MM.1S (cell line): ENCODE measurements at regions not wholly inside any gene's neighbourhood (a gene's known extent, or its start where the extent isn't known, plus 50 kb on each side); places are given as distances from the start of the nearest gene placed in this dataset.

Experiments used
- EZH2 ChIP-seq: fragments of 300-600 bp; sonication (generic); optimal IDR thresholded peaks from 2 replicates; pipeline ENCODE3; 2017; ENCODE audit warnings: low read depth, mild to moderate bottlenecking, antibody characterized with exemption, low read length, mixed read lengths
- EZH2phosphoT487 ChIP-seq: fragments of 300-600 bp; sonication (generic); IDR thresholded peaks from 2 replicates; pipeline ENCODE4 v1.6.1; 2018; ENCODE audit warnings: antibody characterized with exemption, low read length
- TF ChIP-seq, protein P1 (sequence below): fragments of 300-600 bp; sonication (generic); IDR thresholded peaks from 2 replicates; pipeline ENCODE4 v1.5.1; 2016; ENCODE audit warnings: antibody characterized with exemption, low read length, mixed read lengths

DNA sequence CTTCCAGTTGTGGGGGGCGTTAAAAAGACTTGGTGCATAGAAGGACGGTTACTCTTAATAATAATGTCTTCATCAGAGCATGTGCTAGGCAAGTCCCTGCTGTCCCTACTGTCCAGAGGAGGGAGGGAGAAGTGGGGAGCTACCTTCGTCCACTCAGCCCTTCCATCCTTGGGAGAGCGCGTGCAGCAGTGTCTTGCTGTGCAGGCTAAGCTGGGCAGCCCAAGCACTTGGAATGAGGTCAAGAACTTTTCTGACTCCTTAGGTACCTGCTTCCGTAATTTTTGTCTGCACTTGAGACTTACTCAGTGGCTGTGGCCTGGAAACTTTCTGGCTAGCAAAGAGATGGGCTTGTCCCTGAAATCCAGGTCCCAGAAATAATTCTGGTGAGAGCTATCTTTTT lies 265.9 kb upstream of the SORCS1 start:
- TF ChIP-seq, protein P1, sequence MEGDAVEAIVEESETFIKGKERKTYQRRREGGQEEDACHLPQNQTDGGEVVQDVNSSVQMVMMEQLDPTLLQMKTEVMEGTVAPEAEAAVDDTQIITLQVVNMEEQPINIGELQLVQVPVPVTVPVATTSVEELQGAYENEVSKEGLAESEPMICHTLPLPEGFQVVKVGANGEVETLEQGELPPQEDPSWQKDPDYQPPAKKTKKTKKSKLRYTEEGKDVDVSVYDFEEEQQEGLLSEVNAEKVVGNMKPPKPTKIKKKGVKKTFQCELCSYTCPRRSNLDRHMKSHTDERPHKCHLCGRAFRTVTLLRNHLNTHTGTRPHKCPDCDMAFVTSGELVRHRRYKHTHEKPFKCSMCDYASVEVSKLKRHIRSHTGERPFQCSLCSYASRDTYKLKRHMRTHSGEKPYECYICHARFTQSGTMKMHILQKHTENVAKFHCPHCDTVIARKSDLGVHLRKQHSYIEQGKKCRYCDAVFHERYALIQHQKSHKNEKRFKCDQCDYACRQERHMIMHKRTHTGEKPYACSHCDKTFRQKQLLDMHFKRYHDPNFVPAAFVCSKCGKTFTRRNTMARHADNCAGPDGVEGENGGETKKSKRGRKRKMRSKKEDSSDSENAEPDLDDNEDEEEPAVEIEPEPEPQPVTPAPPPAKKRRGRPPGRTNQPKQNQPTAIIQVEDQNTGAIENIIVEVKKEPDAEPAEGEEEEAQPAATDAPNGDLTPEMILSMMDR: no peak
- no peak for TF ChIP-seq EZH2
- no peak for TF ChIP-seq EZH2phosphoT487
